Muscle of leg (tissue), 3 donors: ENCODE measurements at regions not wholly inside any gene's neighbourhood (a gene's known extent, or its start where the extent isn't known, plus 50 kb on each side); places are given as distances from the start of the nearest gene placed in this dataset.
"Not testable (repeated sequence)": the region's sequence is repeated elsewhere in the genome, so short reads cannot be mapped to it uniquely, and the experiment has no call there.

Experiments used
- DNase-seq: peaks from one replicate; pipeline ENCODE4 v3.0.0; 2013
- H3K27ac ChIP-seq: one replicate; pipeline ENCODE4 v1.5.1; 2013; ENCODE audit warnings: mild to moderate bottlenecking, low read length, control low read depth
- H3K27me3 ChIP-seq: one replicate; pipeline ENCODE4 v1.6.1; 2013; ENCODE audit warnings: low read length; ENCODE audit not compliant: control insufficient read depth, insufficient read depth
- H3K36me3 ChIP-seq: one replicate; pipeline ENCODE4 v1.6.1; 2013; ENCODE audit warnings: low read length; ENCODE audit not compliant: control insufficient read depth, insufficient read depth
- H3K4me1 ChIP-seq: one replicate; pipeline ENCODE4 v1.6.1; 2013; ENCODE audit warnings: low read length; ENCODE audit not compliant: control insufficient read depth, insufficient read depth
- H3K4me3 ChIP-seq: one replicate; pipeline ENCODE4 v1.5.1; 2013; ENCODE audit warnings: low read length, control low read depth
- H3K9me3 ChIP-seq: replicated peaks from 2 replicates; pipeline ENCODE4 v1.6.1; 2013; ENCODE audit warnings: low read depth, low read length; ENCODE audit not compliant: control insufficient read depth
- whole genome bisulfite sequencing: methylation state at CpG from one replicate; pipeline ENCODE4 v1.1.5; 2013; ENCODE audit warnings: missing lambda C conversion rate; ENCODE audit not compliant: insufficient coverage; 5-methylcytosine and 5-hydroxymethylcytosine counted together

DNA sequence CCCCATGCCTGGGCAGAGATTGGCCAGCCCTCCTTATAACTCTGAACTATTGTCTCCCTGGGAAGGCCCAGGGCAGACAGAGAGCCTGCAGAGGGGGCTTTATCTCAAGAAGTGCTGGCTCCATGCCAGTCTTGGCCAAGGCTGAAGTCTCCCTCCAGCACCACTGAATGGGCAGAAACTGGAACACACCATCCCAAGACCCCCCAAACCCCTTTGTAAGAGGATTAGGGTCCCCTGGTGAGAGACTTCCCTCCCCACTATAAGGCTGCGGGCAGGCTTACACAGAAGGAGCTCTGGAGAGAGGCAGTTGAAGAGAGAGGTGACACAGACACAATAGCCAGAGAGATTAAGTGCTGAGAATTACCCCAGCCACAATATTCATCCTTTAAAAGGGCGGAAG, 97.2 kb downstream of the NAV1 start:
- Histone ChIP-seq H3K9me3 (no peaks in the 10 kb centered on the region), H3K4me3 (no peak overlapping the region), H3K4me1 (peaks cover 53% of the 10 kb centered on the region), H3K27ac (no peak overlapping the region), H3K27me3 (peaks cover 2% of the 10 kb centered on the region), H3K36me3 (peaks cover 12% of the 10 kb centered on the region)
- no CpG with 5 or more reads among the region's 2 CpGs for WGBS
- no peak for DNase-seq

DNA sequence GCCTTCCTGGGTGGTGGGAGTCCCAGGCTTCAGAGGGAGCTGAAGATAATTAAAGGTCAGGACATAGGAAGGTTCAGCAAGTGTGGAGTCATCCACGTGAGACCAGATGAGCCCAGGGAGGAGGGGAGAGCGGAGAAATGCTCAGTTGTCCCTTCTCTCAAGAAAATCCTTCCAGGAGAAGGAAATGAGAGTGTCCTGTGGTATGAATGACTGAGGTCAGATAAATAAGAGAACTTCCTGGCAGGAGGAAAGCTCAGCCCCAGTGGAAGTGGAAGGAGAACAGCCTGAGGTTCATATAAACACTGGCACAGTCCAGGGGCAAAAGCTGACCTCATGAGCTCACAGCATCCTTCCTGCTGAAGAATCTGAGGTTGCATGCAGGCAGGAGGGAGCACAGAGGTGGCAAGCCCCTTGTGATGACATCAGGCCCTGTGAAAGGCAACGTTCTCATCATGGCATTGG, 97.6 kb downstream of the NAV1 start:
- Histone ChIP-seq H3K4me1 (peaks cover 58% of the 10 kb centered on the region), H3K27me3 (peaks cover 2% of the 10 kb centered on the region), H3K36me3 (peaks cover 13% of the 10 kb centered on the region), H3K27ac (no peak overlapping the region), H3K4me3 (no peak overlapping the region), H3K9me3 (no peaks in the 10 kb centered on the region)
- WGBS, result no CpG with 5 or more reads among the region's 3 CpGs
- no peak for DNase-seq

DNA sequence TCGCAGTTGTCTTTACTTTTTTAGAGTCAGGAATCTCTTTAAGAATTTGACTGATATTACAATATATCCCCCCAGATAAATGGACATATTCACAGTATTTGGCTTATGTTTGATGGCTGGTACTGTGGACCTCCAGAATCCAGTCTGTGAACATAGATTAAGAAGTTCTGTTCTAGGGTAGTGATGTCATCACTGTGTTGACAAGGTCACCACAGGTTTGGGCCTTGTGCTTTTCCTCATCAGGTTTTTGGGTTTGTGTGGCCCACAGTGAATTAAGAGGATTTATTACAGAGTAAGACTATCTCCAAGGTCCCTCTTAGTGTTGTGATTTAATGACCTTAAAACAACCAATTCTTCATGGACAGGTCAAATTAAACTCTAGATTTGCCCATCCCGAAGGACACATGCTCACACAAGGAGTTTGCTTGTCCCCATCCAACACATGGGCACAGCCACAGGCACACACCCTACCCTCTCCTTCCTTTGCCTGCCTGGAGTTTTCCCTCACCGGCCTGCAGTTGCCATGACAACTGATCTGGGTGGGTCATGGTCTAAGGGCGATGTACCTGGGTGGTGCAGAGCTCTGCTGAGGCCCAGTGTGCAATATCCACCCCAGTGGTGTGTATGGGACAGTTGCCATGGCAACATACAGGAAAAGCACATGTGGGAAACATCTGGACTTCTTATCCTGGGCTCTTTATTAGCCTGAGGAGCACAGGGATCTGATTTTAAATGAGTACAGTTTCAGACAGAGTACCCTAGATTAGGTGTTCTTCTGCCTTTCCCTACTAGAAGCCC, 98.6 kb downstream of the NAV1 start:
- H3K27ac ChIP-seq, result no peak overlapping the region
- no peak overlapping the region for H3K4me3 ChIP-seq
- peaks cover 8% of the 10 kb centered on the region for H3K36me3 ChIP-seq
- H3K4me1 ChIP-seq, result peaks cover 59% of the 10 kb centered on the region
- no peaks in the 10 kb centered on the region for H3K9me3 ChIP-seq
- peak; percentile 78 for DNase-seq
- peaks cover 2% of the 10 kb centered on the region for H3K27me3 ChIP-seq
- 43% methylated on average over 1 of the region's 4 CpGs for WGBS

DNA sequence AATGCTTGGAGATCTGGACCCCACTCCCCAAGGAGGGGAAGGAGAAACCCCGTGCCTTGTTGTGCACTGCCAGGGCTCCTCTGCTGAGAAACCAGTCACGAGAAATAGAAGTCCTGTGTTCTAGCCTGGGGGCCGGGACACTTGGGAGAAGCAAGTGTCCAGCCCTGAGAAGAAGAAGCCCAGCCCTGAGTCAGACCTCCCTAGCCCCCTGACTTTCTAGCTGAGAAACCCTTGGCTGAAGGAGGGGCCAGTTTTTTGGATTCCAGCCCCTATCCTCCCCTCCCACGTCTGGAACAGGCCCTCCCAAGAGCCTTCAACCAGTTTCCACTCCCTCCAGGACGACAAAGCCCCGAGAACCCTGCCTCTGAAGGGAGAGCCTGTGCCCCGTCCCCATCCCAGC, 100.5 kb downstream of the NAV1 start:
- 49% methylated on average over 2 of the region's 7 CpGs for WGBS
- H3K27ac ChIP-seq, result peak overlapping the region; percentile 81

DNA sequence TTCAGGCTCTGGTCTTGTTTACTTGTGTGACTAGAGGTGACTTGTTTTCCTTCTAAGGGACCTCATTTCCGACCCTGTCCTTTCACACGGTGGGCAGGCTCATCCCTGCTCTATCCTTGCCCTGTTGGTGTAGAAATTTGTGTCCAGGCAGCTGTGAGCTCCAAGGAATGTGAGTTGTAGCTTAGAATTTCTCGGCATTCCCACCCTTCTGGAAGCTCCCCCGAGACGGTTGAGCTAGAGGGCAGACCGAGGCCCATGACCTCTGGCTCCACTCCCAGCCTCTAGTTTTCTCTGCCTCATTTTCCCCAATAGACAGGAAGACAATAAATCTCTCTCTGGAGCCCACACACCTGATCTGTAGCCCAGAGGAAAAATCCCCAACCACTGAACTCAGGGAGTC, 100.9 kb downstream of the NAV1 start:
- H3K4me3 ChIP-seq, result no peak overlapping the region
- 52% methylated on average over 5 of the region's 6 CpGs for WGBS
- H3K9me3 ChIP-seq, result no peaks in the 10 kb centered on the region
- H3K36me3 ChIP-seq, result peaks cover 11% of the 10 kb centered on the region
- peaks cover 2% of the 10 kb centered on the region for H3K27me3 ChIP-seq
- peaks cover 61% of the 10 kb centered on the region for H3K4me1 ChIP-seq
- no peak for DNase-seq
- H3K27ac ChIP-seq, result peak overlapping the region; percentile 81

More for the DNA sequence above, 100.5 kb downstream of the NAV1 start:
- peaks cover 2% of the 10 kb centered on the region for H3K27me3 ChIP-seq
- no peak for DNase-seq
- H3K4me3 ChIP-seq, result no peak overlapping the region
- H3K4me1 ChIP-seq, result peaks cover 61% of the 10 kb centered on the region
- peaks cover 11% of the 10 kb centered on the region for H3K36me3 ChIP-seq
- no peaks in the 10 kb centered on the region for H3K9me3 ChIP-seq

DNA sequence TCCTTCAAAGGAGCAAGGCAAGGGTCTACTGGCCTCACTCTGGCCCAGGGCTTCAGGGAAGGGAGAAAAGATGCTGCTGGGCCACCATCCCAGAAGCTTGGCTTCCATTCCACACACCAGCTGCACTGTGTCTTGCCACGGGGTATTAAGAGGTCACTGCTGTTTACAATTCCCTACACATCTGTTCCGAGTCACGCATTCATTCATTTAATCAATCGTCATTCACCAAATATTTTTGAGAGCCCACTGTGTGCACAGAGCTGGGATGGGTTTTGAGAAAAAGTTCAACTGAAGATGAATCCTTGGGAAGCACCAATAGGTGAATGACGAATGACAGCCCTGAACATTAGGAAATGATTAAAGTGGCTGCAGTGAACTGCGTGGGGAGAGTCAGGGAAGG, 101.7 kb downstream of the NAV1 start:
- DNase-seq, result peak; percentile 88
- H3K27ac ChIP-seq, result peak overlapping the region; percentile 81
- WGBS, result 53% methylated on average over 1 of the region's 6 CpGs
- peaks cover 7% of the 10 kb centered on the region for H3K36me3 ChIP-seq
- H3K9me3 ChIP-seq, result no peaks in the 10 kb centered on the region
- H3K27me3 ChIP-seq, result peaks cover 2% of the 10 kb centered on the region
- peaks cover 61% of the 10 kb centered on the region for H3K4me1 ChIP-seq
- H3K4me3 ChIP-seq, result no peak overlapping the region

DNA sequence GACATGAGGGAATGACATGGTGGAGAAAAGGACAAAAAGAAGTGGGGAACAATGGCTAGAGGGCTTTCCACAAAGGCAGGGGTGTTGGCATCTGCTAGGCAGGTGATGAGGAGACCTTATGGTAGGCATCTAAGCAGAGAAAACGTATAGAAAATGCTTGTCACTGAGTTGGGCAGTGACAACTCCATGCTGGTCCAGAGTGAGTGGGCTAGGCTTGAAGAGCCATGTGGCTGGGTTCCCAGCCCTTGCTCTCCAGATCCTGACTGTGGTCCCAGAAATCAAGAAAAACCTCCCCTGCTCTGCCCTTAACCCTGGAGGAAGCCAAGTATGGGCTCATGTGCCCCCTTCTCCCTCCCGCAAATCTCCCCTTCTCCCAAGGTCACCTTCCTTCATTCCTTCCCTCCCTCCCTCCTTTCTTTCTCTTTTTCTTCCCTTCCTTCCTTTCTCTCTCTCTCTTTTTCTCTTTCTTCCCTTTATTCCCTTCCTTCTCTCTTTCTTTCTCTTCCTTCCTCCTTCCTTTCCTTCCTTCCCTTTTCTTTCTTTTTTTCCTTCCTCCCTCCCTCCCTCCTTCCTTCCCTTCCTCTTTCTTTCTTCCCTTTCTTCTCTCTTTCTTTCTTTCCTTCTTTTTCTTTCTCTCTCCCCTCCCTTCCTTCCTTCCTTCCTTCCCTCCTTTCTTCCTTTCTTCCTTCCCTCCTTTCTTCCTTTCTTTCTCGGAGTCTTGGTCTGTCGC, 102.8 kb downstream of the NAV1 start:
- peak overlapping the region; percentile 78 for H3K27ac ChIP-seq
- peaks cover 7% of the 10 kb centered on the region for H3K36me3 ChIP-seq
- WGBS, result 82% methylated on average over 2 of the region's 4 CpGs
- H3K9me3 ChIP-seq, result no peaks in the 10 kb centered on the region
- H3K4me3 ChIP-seq, result no peak overlapping the region
- peaks cover 2% of the 10 kb centered on the region for H3K27me3 ChIP-seq
- H3K4me1 ChIP-seq, result peaks cover 54% of the 10 kb centered on the region
- DNase-seq, result no peak

DNA sequence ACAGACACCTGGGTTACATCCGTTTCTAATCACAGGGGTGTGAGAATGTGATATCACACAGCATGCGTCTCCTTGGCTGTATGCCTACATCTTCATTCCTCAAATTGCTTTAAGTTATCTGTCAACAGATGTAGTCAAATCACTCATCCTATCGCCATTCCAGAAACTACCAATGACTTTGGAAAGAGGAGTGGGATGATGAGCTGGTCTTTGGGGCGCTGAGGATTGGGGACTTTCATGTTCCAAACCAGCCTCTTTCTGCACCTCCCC, 104.8 kb downstream of the NAV1 start:
- Histone ChIP-seq H3K9me3 (no peaks in the 10 kb centered on the region), H3K36me3 (peaks cover 7% of the 10 kb centered on the region), H3K4me3 (no peak overlapping the region), H3K27me3 (peaks cover 5% of the 10 kb centered on the region), H3K4me1 (peaks cover 52% of the 10 kb centered on the region), H3K27ac (no peak overlapping the region)
- DNase-seq, result no peak
- WGBS, result no CpG with 5 or more reads among the region's 4 CpGs

DNA sequence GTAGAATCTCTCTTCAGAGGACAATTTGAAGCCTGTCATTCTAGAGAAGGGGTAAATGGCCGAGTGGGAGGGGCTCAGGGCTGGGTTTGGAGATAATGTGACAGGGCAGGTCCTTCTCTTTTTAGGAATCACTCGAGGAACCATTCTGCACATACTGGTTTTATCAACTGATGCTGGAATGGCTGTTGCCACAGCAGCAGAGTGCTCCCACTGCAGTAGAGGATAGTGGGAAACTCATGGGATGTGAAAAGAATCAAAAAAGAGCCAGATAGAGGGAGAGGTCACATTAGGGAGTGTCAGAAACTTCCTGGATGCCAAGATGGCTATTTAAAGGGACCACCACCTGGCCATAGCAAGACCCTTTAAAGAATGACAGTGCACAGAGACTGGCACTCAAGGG, 105.3 kb downstream of the NAV1 start:
- peaks cover 9% of the 10 kb centered on the region for H3K27me3 ChIP-seq
- no peak overlapping the region for H3K27ac ChIP-seq
- H3K36me3 ChIP-seq, result peaks cover 7% of the 10 kb centered on the region
- peaks cover 52% of the 10 kb centered on the region for H3K4me1 ChIP-seq
- WGBS, result 56% methylated on average over 2 of the region's 2 CpGs
- no peak overlapping the region for H3K4me3 ChIP-seq
- DNase-seq, result no peak
- H3K9me3 ChIP-seq, result no peaks in the 10 kb centered on the region

DNA sequence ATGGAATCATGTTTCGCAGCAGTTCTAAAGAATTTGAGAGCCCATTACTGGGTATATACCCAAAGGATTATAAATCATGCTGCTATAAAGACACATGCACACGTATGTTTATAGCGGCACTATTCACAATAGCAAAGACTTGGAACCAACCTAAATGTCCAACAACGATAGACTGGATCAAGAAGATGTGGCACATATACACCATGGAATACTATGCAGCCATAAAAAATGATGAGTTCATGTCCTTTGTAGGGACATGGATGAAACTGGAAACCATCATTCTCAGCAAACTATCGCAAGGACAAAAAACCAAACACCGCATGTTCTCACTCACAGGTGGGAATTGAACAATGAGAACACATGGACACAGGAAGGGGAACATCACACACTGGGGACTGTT, 106.1 kb downstream of the NAV1 start:
- DNase-seq, H3K9me3 ChIP-seq, H3K4me3 ChIP-seq, H3K27ac ChIP-seq, H3K36me3 ChIP-seq: not testable (repeated sequence)
- H3K27me3 ChIP-seq, result peaks cover 17% of the 10 kb centered on the region
- no CpG with 5 or more reads among the region's 6 CpGs for WGBS
- peaks cover 52% of the 10 kb centered on the region for H3K4me1 ChIP-seq
